HepG2 (cell line): ENCODE measurements at regions not wholly inside any gene's neighbourhood (a gene's known extent, or its start where the extent isn't known, plus 50 kb on each side); places are given as distances from the start of the nearest gene placed in this dataset.

Source experiments
- ATAC-seq: fragments of 200-7000 bp; cut with Tn5 transposase; 3 replicates; pipeline ENCODE4 v1.9.1; 2020; ENCODE audit warnings: mild to moderate bottlenecking, moderate library complexity
- BruUV-seq: library from RNA; stranded (reverse); fragments of 400-500 nt; replicated peaks from 2 replicates; lab custom pipeline; 2021; lab: Mats Ljungman, UMichigan
- CTCF ChIA-PET: fragments of 300-600 bp; formaldehyde crosslinking; extraction: SDS; loops from one replicate; lab custom pipeline; 2021; ENCODE audit warnings: low total read pairs, inconsistent platforms, low intra/inter-chr PET ratio; lab: Yijun Ruan, JAX
- POLR2A ChIA-PET: fragments of 350-600 bp; sonication (Branson Sonifier 250); formaldehyde crosslinking; loops from one replicate; lab custom pipeline; 2020; ENCODE audit warnings: antibody characterized with exemption, inconsistent platforms; lab: Yijun Ruan, JAX
- DNase-seq: peaks from one replicate; pipeline ENCODE4 v3.0.0-alpha.2; 2015; ENCODE audit warnings: low spot score
- FAIRE-seq: peaks from 3 replicates; lab custom pipeline; 2011; peaks lifted over from hg19 to GRCh38; lab: Jason Lieb, UNC
- H2AFZ ChIP-seq: one replicate; pipeline ENCODE4 v1.6.1; 2011; ENCODE audit warnings: low read length, inconsistent platforms
- H3K27ac ChIP-seq: fragments of 300-600 bp; 3 replicates; pipeline ENCODE4 v1.8.0; 2011; ENCODE audit warnings: mixed run types, mild to moderate bottlenecking, mixed read lengths, low read length, inconsistent platforms; ENCODE audit not compliant: insufficient read depth; ENCODE audit errors: extremely low read length
- H3K27me3 ChIP-seq, 2 experiments: fragments of 200-600 bp in 1 of 2; 2 replicates in 1 of 2; 3 replicates in 1 of 2; pipeline versions ENCODE4 v1.6.0 to v1.8.0; 2011; ENCODE audit warnings: low read length in 2 of 2, mild to moderate bottlenecking in 2 of 2, moderate library complexity in 2 of 2, inconsistent platforms in 1 of 2; ENCODE audit not compliant: insufficient read depth in 2 of 2, control insufficient read depth in 1 of 2
- H3K36me3 ChIP-seq, 2 experiments: fragments of 200-600 bp in 1 of 2; replicated peaks in 1 of 2; 2 replicates in 1 of 2; 3 replicates in 1 of 2; pipeline versions ENCODE4 v1.5.1 to v1.8.0; 2011; ENCODE audit warnings: low read length in 2 of 2, inconsistent platforms in 1 of 2; ENCODE audit not compliant: insufficient read depth in 2 of 2, control insufficient read depth in 1 of 2
- H3K4me1 ChIP-seq: 2 replicates; pipeline ENCODE4 v1.5.1; 2012; ENCODE audit warnings: low read length, inconsistent platforms; ENCODE audit not compliant: insufficient read depth
- H3K4me2 ChIP-seq: 2 replicates; pipeline ENCODE4 v1.6.0; 2011; ENCODE audit warnings: low read depth, low read length, inconsistent platforms
- H3K4me3 ChIP-seq, 3 experiments: fragments of 200-600 bp in 1 of 3; sonication (generic), shearing (Covaris generic) in 1 of 3; replicated peaks in 1 of 3; 2 replicates each; pipeline ENCODE4 v1.5.1; 2011 to 2016; ENCODE audit warnings: low read length in 3 of 3, inconsistent platforms in 2 of 3, low read depth in 2 of 3, mild to moderate bottlenecking in 2 of 3, control low read depth in 1 of 3, mixed read lengths in 1 of 3; ENCODE audit not compliant: insufficient read depth in 1 of 3
- H3K79me2 ChIP-seq: one replicate; pipeline ENCODE4 v1.6.1; 2011; ENCODE audit warnings: low read length, inconsistent platforms; ENCODE audit not compliant: insufficient read depth
- H3K9ac ChIP-seq: 2 replicates; pipeline ENCODE4 v1.6.0; 2011; ENCODE audit warnings: mild to moderate bottlenecking, low read depth, low read length, inconsistent platforms; ENCODE audit not compliant: insufficient read depth
- H3K9me3 ChIP-seq: 2 replicates; pipeline ENCODE4 v1.5.1; 2012; ENCODE audit warnings: mild to moderate bottlenecking, low read length
- H4K20me1 ChIP-seq: 2 replicates; pipeline ENCODE4 v1.6.0; 2011; ENCODE audit warnings: inconsistent platforms, mild to moderate bottlenecking, low read length, moderate library complexity; ENCODE audit not compliant: insufficient read depth
- NFYB ChIP-seq: sonication (generic); formaldehyde crosslinking; IDR thresholded peaks from 2 replicates; pipeline ENCODE4 v1.4.0; 2020; ENCODE audit warnings: missing genetic modification reagents
- NR2C2 ChIP-seq: sonication (generic); formaldehyde crosslinking; IDR thresholded peaks from 2 replicates; pipeline ENCODE4 v1.4.0; 2020; ENCODE audit warnings: missing genetic modification reagents, mild to moderate bottlenecking, moderate library complexity, borderline replicate concordance
- RBM22 ChIP-seq: fragments of 200-400 bp; formaldehyde crosslinking; optimal IDR thresholded peaks from 2 replicates; pipeline ENCODE3; 2017; ENCODE audit warnings: mild to moderate bottlenecking, low read length, moderate library complexity
- RELA ChIP-seq: sonication (generic); formaldehyde crosslinking; IDR thresholded peaks from 2 replicates; pipeline ENCODE4 v1.4.0; 2020; ENCODE audit warnings: missing genetic modification reagents
- SKI ChIP-seq: fragments of 450-650 bp; IDR thresholded peaks from one replicate; pipeline ENCODE4 v1.6.1; 2018; ENCODE audit warnings: mild to moderate bottlenecking; ENCODE audit not compliant: partially characterized antibody
- ZBTB14 ChIP-seq: sonication (generic); formaldehyde crosslinking; IDR thresholded peaks from 2 replicates; pipeline ENCODE4 v1.4.0; 2020; ENCODE audit warnings: missing genetic modification reagents
- ZFP36 ChIP-seq: fragments of 150-350 bp; IDR thresholded peaks from 2 replicates; pipeline ENCODE4 v1.6.1; 2018; ENCODE audit warnings: borderline replicate concordance, low read length, low read depth; ENCODE audit not compliant: partially characterized antibody
- ZNF30 ChIP-seq: sonication (generic); formaldehyde crosslinking; IDR thresholded peaks from 2 replicates; pipeline ENCODE4 v1.5.0; 2020; ENCODE audit warnings: mild to moderate bottlenecking, missing genetic modification reagents
- ZNF451 ChIP-seq: sonication (generic); formaldehyde crosslinking; IDR thresholded peaks from 2 replicates; pipeline ENCODE4 v1.5.0; 2020; ENCODE audit warnings: mild to moderate bottlenecking, missing genetic modification reagents
- ZNF460 ChIP-seq: sonication (generic); formaldehyde crosslinking; IDR thresholded peaks from 2 replicates; pipeline ENCODE4 v1.5.1; 2020; ENCODE audit warnings: missing genetic modification reagents, mild to moderate bottlenecking, borderline replicate concordance
- ZNF570 ChIP-seq: sonication (generic); formaldehyde crosslinking; IDR thresholded peaks from 2 replicates; pipeline ENCODE4 v1.4.0; 2020; ENCODE audit warnings: mild to moderate bottlenecking, missing genetic modification reagents, borderline replicate concordance
- ZNF660 ChIP-seq: sonication (generic); formaldehyde crosslinking; IDR thresholded peaks from 2 replicates; pipeline ENCODE4 v1.5.1; 2020; ENCODE audit warnings: mild to moderate bottlenecking, low read depth, missing genetic modification reagents, borderline replicate concordance
- ZSCAN9 ChIP-seq: IDR thresholded peaks from 2 replicates; pipeline ENCODE4 v1.6.1; 2016; ENCODE audit warnings: borderline replicate concordance
- WGBS: methylation state at CpG from one replicate; pipeline ENCODE4 v1.1.6; 2017; ENCODE audit warnings: low lambda C conversion rate; 5-methylcytosine and 5-hydroxymethylcytosine counted together
- in situ Hi-C: cut with HindIII; loops from 2 replicates; pipeline ENCODE4 v1.10.0; 2017; ENCODE audit warnings: low pct_unique_long_range_greater_than_20kb; ENCODE audit not compliant: extremely low pct_ligation_motif_present
- intact Hi-C: fragments of 100-400 bp; cut with micrococcal nuclease; formaldehyde crosslinking; loops from one replicate; pipeline ENCODE4 v1.10.0; 2022; ENCODE audit not compliant: unreplicated experiment

DNA sequence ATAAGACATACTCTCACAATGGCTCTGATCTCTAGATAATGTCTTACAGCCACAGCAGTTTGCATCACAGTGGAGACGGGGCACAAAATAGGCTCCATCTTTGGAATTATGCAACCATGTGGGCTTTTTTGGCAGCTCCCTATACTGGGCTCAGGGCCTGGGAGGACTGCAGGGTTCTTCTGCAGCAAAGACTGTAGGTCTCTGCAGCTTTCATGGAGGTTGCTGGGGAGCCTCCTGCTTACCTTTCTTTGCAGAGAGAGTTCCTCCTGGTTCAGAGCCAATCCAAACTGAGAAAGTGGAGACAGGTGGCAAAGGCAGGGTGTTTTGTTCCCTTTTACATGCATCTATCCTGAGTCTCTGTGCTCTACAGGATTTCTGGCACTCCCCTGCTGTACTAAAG lies 558.0 kb downstream of the TLR4 start:
- Histone ChIP-seq H3K9ac (no peak overlapping the region), H3K27ac (no peak overlapping the region), H3K36me3 (no peaks in the 10 kb centered on the region), H3K27me3 (no peaks in the 10 kb centered on the region), H4K20me1 (no peaks in the 10 kb centered on the region), H3K4me2 (no peak overlapping the region), H3K4me1 (no peaks in the 10 kb centered on the region), H3K79me2 (no peaks in the 10 kb centered on the region), H3K9me3 (peaks cover 94% of the 10 kb centered on the region), H2AFZ (no peak overlapping the region), H3K4me3 (no peak overlapping the region)
- ChIA-PET CTCF (no interaction called here), POLR2A (no interaction called here)
- intact Hi-C loops: no loop called here
- FAIRE-seq: no peak
- no peak for DNase-seq
- no TSS peak for BruUV-seq
- in situ Hi-C loops: no loop called here
- 0% methylated on average over 1 of the region's 1 CpG for WGBS
- ATAC-seq: no peak
- no peak for TF ChIP-seq ZFP36
- no peak for TF ChIP-seq NR2C2 (CRISPR knock-in tag)
- no peak for TF ChIP-seq NFYB (CRISPR knock-in tag)
- TF ChIP-seq ZNF460 (CRISPR knock-in tag): no peak
- no peak for TF ChIP-seq ZBTB14 (CRISPR knock-in tag)
- no peak for TF ChIP-seq RELA
- TF ChIP-seq ZNF30 (CRISPR knock-in tag): no peak
- TF ChIP-seq ZSCAN9 (CRISPR knock-in tag): no peak
- no peak for TF ChIP-seq RBM22
- no peak for TF ChIP-seq ZNF660 (CRISPR knock-in tag)
- no peak for TF ChIP-seq ZNF570 (CRISPR knock-in tag)
- TF ChIP-seq ZNF451 (CRISPR knock-in tag): no peak
- no peak for TF ChIP-seq SKI
